ENCODE measurements at regions not wholly inside any gene's neighbourhood (a gene's known extent, or its start where the extent isn't known, plus 50 kb on each side); places are given as distances from the start of the nearest gene placed in this dataset.

- no peak for TF ChIP-seq CTCF (IDR thresholded peaks at IDR 0.05)
- no peak for TF ChIP-seq POLR2A (IDR thresholded peaks at IDR 0.05)
- no peak for TF ChIP-seq POLR2AphosphoS5 (IDR thresholded peaks at IDR 0.05)
- TF ChIP-seq EP300 (IDR thresholded peaks at IDR 0.05): no peak
- intact Hi-C loops (cut with DNase I; ENCODE audit: low total_unique reads): no loop called here
Observed at GRCh38 chr6:18605841-18606240, 218.7 kb downstream of the RNF144B start.

GRCh38 chr6:18609715-18610114 lies 222.6 kb downstream of the RNF144B start:
- DNase-seq: no peak
- Histone ChIP-seq H3K4me3 (no peak overlapping the region), H3K27me3 (no peaks in the 10 kb centered on the region), H3K36me3 (no peaks in the 10 kb centered on the region), H3K4me1 (peaks cover 0 to 7% (median 0%) of the 10 kb centered on the region in 4 donors), H3K9me3 (peaks cover 0 to 12% (median 3%) of the 10 kb centered on the region in 4 donors), H3K27ac (no peak overlapping the region)
- TF ChIP-seq POLR2A (IDR thresholded peaks at IDR 0.05): no peak
- TF ChIP-seq CTCF (IDR thresholded peaks at IDR 0.05): no peak
- TF ChIP-seq EP300 (IDR thresholded peaks at IDR 0.05): no peak
- no peak for TF ChIP-seq POLR2AphosphoS5 (IDR thresholded peaks at IDR 0.05)
- intact Hi-C loops (cut with DNase I; ENCODE audit: low total_unique reads): no loop called here
- WGBS, 5 donors: 49 to 91% (median 75%) methylated on average over 1 of the region's 1 CpG

More at GRCh38 chr6:18605841-18606240, 218.7 kb downstream of the RNF144B start:
- no peaks in the 10 kb centered on the region for H3K27me3 ChIP-seq
- H3K36me3 ChIP-seq: no peaks in the 10 kb centered on the region
- H3K4me3 ChIP-seq: no peak overlapping the region
- H3K9me3 ChIP-seq: peaks cover 0 to 12% (median 3%) of the 10 kb centered on the region in 4 donors
- no peak overlapping the region for H3K27ac ChIP-seq
- 62 to 82% (median 77%) methylated on average over 3 of the region's 3 CpGs for WGBS, 5 donors
- no peaks in the 10 kb centered on the region for H3K4me1 ChIP-seq
- DNase-seq: no peak

- Histone ChIP-seq H3K4me1 (peaks cover 0 to 7% (median 0%) of the 10 kb centered on the region in 4 donors), H3K36me3 (no peaks in the 10 kb centered on the region), H3K4me3 (no peak overlapping the region), H3K9me3 (peaks cover 0 to 15% (median 4%) of the 10 kb centered on the region in 4 donors), H3K27me3 (no peaks in the 10 kb centered on the region), H3K27ac (no peak overlapping the region)
- TF ChIP-seq EP300 (IDR thresholded peaks at IDR 0.05) (no peak), CTCF (IDR thresholded peaks at IDR 0.05) (no peak), POLR2AphosphoS5 (IDR thresholded peaks at IDR 0.05) (no peak), POLR2A (IDR thresholded peaks at IDR 0.05) (no peak)
- WGBS, 5 donors: 40 to 50% (median 45%) methylated on average over 4 of the region's 4 CpGs
- peak in 1 of 2 donors; percentile 14 for DNase-seq
- intact Hi-C loops (cut with DNase I; ENCODE audit: low total_unique reads): no loop called here
Observed at GRCh38 chr6:18613319-18613925, 226.3 kb downstream of the RNF144B start.

- intact Hi-C loops (cut with DNase I; ENCODE audit: low total_unique reads): no loop called here
- H3K4me3 ChIP-seq: no peak overlapping the region
- WGBS, 5 donors: 64 to 75% (median 68%) methylated on average over 3 of the region's 3 CpGs
- H3K9me3 ChIP-seq: no peaks in the 10 kb centered on the region
- H3K4me1 ChIP-seq: no peaks in the 10 kb centered on the region
- no peaks in the 10 kb centered on the region for H3K27me3 ChIP-seq
- TF ChIP-seq POLR2AphosphoS5 (IDR thresholded peaks at IDR 0.05) (no peak), POLR2A (IDR thresholded peaks at IDR 0.05) (no peak), CTCF (IDR thresholded peaks at IDR 0.05) (no peak), EP300 (IDR thresholded peaks at IDR 0.05) (no peak)
- DNase-seq: peak in 1 of 2 donors; percentile 2
- no peak overlapping the region for H3K27ac ChIP-seq
- no peaks in the 10 kb centered on the region for H3K36me3 ChIP-seq
Observed at GRCh38 chr6:18629571-18629970, 242.4 kb downstream of the RNF144B start.
